ENCODE measurements at regions not wholly inside any gene's neighbourhood (a gene's known extent, or its start where the extent isn't known, plus 50 kb on each side); places are given as distances from the start of the nearest gene placed in this dataset.

DNA sequence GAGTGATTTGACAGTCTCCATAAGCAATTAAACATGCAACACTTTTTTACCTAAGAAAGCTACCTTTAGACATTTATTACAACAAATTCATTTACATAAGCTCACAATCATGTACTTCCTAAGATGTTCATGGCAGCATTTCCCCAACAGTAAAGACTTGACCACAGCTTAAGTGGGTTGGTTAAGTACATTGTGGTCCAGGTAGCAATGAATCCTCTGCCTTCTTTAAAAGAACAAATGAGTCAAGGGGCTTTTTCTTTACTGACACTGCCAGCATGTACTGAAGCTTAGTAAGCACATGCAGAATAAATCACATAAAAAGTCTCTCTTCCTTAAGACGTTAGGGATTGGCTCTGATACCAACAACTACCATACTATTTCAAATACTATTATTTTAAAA, 183.7 kb upstream of the USP9Y start (continued):
- TF ChIP-seq, protein P1, sequence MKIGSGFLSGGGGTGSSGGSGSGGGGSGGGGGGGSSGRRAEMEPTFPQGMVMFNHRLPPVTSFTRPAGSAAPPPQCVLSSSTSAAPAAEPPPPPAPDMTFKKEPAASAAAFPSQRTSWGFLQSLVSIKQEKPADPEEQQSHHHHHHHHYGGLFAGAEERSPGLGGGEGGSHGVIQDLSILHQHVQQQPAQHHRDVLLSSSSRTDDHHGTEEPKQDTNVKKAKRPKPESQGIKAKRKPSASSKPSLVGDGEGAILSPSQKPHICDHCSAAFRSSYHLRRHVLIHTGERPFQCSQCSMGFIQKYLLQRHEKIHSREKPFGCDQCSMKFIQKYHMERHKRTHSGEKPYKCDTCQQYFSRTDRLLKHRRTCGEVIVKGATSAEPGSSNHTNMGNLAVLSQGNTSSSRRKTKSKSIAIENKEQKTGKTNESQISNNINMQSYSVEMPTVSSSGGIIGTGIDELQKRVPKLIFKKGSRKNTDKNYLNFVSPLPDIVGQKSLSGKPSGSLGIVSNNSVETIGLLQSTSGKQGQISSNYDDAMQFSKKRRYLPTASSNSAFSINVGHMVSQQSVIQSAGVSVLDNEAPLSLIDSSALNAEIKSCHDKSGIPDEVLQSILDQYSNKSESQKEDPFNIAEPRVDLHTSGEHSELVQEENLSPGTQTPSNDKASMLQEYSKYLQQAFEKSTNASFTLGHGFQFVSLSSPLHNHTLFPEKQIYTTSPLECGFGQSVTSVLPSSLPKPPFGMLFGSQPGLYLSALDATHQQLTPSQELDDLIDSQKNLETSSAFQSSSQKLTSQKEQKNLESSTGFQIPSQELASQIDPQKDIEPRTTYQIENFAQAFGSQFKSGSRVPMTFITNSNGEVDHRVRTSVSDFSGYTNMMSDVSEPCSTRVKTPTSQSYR (CRISPR knock-in tag; IDR thresholded peaks at IDR 0.05), result no peak
- TF ChIP-seq ETV6 (CRISPR knock-in tag; IDR thresholded peaks at IDR 0.05), result no peak

DNA sequence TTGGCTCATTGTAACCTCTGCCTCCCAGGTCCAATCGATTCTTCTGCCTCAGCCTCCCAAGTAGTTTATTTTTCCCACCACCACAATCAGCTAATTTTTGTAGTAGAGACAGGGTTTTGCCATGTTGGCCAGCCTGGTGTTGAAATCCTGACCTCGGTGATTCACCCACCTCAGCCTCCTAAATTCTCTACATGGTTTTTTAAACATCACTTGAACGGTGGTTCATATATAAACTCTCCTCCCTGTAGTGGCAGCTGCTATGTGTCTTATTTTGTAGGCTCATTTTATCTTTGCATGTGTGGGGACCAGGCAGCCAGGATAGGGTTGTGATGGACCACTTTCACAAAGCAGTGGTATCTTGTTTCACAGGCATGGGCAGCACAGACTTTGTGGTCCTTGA, 175.8 kb upstream of the USP9Y start:
- TF ChIP-seq NR1H2 (CRISPR knock-in tag; IDR thresholded peaks at IDR 0.05) (no peak), ZNF232 (CRISPR knock-in tag; IDR thresholded peaks at IDR 0.05) (no peak), ZBTB21 (CRISPR knock-in tag; IDR thresholded peaks at IDR 0.05; ENCODE audit: borderline replicate concordance) (no peak), GRHL2 (CRISPR knock-in tag; IDR thresholded peaks at IDR 0.05; ENCODE audit: insufficient replicate concordance, severe bottlenecking) (no peak), ESRRA (CRISPR knock-in tag; IDR thresholded peaks at IDR 0.05; ENCODE audit: borderline replicate concordance) (no peak), ZNF138 (CRISPR knock-in tag; conservative IDR thresholded peaks at IDR 0.05) (no peak), FOXP1 (CRISPR knock-in tag; IDR thresholded peaks at IDR 0.05; ENCODE audit: borderline replicate concordance) (no peak)
- TF ChIP-seq, protein P2, sequence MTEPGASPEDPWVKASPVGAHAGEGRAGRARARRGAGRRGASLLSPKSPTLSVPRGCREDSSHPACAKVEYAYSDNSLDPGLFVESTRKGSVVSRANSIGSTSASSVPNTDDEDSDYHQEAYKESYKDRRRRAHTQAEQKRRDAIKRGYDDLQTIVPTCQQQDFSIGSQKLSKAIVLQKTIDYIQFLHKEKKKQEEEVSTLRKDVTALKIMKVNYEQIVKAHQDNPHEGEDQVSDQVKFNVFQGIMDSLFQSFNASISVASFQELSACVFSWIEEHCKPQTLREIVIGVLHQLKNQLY (CRISPR knock-in tag; IDR thresholded peaks at IDR 0.05), result no peak
- TF ChIP-seq, protein P3, sequence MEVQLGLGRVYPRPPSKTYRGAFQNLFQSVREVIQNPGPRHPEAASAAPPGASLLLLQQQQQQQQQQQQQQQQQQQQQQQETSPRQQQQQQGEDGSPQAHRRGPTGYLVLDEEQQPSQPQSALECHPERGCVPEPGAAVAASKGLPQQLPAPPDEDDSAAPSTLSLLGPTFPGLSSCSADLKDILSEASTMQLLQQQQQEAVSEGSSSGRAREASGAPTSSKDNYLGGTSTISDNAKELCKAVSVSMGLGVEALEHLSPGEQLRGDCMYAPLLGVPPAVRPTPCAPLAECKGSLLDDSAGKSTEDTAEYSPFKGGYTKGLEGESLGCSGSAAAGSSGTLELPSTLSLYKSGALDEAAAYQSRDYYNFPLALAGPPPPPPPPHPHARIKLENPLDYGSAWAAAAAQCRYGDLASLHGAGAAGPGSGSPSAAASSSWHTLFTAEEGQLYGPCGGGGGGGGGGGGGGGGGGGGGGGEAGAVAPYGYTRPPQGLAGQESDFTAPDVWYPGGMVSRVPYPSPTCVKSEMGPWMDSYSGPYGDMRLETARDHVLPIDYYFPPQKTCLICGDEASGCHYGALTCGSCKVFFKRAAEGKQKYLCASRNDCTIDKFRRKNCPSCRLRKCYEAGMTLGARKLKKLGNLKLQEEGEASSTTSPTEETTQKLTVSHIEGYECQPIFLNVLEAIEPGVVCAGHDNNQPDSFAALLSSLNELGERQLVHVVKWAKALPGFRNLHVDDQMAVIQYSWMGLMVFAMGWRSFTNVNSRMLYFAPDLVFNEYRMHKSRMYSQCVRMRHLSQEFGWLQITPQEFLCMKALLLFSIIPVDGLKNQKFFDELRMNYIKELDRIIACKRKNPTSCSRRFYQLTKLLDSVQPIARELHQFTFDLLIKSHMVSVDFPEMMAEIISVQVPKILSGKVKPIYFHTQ (CRISPR knock-in tag; IDR thresholded peaks at IDR 0.05), result no peak
- TF ChIP-seq, protein P4, sequence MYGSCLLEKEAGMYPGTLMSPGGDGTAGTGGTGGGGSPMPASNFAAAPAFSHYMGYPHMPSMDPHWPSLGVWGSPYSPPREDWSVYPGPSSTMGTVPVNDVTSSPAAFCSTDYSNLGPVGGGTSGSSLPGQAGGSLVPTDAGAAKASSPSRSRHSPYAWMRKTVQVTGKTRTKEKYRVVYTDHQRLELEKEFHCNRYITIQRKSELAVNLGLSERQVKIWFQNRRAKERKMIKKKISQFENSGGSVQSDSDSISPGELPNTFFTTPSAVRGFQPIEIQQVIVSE (CRISPR knock-in tag; IDR thresholded peaks at IDR 0.05; ENCODE audit: borderline replicate concordance), result no peak
- TF ChIP-seq, protein P5, sequence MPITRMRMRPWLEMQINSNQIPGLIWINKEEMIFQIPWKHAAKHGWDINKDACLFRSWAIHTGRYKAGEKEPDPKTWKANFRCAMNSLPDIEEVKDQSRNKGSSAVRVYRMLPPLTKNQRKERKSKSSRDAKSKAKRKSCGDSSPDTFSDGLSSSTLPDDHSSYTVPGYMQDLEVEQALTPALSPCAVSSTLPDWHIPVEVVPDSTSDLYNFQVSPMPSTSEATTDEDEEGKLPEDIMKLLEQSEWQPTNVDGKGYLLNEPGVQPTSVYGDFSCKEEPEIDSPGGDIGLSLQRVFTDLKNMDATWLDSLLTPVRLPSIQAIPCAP (CRISPR knock-in tag; IDR thresholded peaks at IDR 0.05), result no peak
- DNase-seq (ENCODE audit: low spot score), result no peak
- Mint-ChIP-seq H3K9me3 (peaks cover 31% of the 10 kb centered on the region), H3K27ac (no peak overlapping the region), H3K4me1 (no peaks in the 10 kb centered on the region), H3K36me3 (0 out of 2 replicates have a peak, but pooled peaks cover 4% of the 10 kb centered on the region), H3K4me3 (no peak overlapping the region), H3K27me3 (ENCODE audit: low read depth) (peaks cover 19% of the 10 kb centered on the region)
- POLR2A ChIA-PET, result no interaction called here
- CTCF ChIA-PET, result interaction anchor here (1.5 kb wide), 1 partner anchor 96 kb away, joined by 3 read pairs; no protein-coding TSS in a partner anchor
- ATAC-seq, result no peak

DNA sequence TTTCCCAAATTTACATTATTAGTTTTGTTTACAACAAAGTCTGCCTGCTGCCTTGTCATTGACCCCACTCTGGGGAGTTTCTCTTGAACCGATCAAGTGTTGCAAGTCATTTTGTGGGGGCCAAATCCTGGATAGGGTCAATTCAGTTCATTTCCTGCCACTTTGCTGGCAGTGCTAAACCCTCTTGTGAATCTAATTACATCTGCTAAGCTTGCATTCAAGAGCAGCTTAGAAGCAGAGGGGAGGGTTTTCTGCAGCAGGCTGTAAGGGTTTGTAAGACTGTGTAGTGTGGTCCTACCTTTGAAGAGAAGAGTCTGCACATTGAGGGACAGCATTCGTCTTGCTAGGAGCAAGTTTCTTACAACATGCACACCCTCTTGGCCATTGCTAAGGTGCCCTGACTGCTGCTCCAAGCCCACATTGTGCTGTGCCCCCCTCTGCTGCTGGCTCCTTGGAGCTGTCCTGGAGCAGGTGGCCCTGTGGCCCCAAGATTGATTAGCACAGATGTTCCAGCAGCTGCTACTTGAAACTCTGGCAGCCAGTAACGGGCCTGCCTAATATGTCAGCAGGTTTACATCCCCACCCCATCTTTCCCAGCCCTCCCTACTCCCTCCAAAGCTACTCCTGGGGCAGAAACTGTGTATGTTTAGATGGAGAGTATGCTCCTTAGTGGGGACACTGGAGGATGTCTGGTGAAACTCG, 174.5 kb upstream of the USP9Y start:
- Mint-ChIP-seq H3K4me1 (no peaks in the 10 kb centered on the region), H3K9me3 (peaks cover 27% of the 10 kb centered on the region), H3K27me3 (ENCODE audit: low read depth) (peaks cover 16% of the 10 kb centered on the region), H3K27ac (no peak overlapping the region), H3K4me3 (no peak overlapping the region), H3K36me3 (0 out of 2 replicates have a peak, but pooled peaks cover 4% of the 10 kb centered on the region)
- POLR2A ChIA-PET, result no interaction called here
- CTCF ChIA-PET, result interaction anchor here (1.5 kb wide), 1 partner anchor 95 kb away, joined by 3 read pairs; no protein-coding TSS in a partner anchor
- DNase-seq (ENCODE audit: low spot score) (no peak), ATAC-seq (no peak)
- TF ChIP-seq SOX15 (CRISPR knock-in tag; IDR thresholded peaks at IDR 0.05) (no peak), CREM (CRISPR knock-in tag; IDR thresholded peaks at IDR 0.05) (no peak), FOXP1 (CRISPR knock-in tag; IDR thresholded peaks at IDR 0.05; ENCODE audit: borderline replicate concordance) (no peak)
- TF ChIP-seq, protein P6, sequence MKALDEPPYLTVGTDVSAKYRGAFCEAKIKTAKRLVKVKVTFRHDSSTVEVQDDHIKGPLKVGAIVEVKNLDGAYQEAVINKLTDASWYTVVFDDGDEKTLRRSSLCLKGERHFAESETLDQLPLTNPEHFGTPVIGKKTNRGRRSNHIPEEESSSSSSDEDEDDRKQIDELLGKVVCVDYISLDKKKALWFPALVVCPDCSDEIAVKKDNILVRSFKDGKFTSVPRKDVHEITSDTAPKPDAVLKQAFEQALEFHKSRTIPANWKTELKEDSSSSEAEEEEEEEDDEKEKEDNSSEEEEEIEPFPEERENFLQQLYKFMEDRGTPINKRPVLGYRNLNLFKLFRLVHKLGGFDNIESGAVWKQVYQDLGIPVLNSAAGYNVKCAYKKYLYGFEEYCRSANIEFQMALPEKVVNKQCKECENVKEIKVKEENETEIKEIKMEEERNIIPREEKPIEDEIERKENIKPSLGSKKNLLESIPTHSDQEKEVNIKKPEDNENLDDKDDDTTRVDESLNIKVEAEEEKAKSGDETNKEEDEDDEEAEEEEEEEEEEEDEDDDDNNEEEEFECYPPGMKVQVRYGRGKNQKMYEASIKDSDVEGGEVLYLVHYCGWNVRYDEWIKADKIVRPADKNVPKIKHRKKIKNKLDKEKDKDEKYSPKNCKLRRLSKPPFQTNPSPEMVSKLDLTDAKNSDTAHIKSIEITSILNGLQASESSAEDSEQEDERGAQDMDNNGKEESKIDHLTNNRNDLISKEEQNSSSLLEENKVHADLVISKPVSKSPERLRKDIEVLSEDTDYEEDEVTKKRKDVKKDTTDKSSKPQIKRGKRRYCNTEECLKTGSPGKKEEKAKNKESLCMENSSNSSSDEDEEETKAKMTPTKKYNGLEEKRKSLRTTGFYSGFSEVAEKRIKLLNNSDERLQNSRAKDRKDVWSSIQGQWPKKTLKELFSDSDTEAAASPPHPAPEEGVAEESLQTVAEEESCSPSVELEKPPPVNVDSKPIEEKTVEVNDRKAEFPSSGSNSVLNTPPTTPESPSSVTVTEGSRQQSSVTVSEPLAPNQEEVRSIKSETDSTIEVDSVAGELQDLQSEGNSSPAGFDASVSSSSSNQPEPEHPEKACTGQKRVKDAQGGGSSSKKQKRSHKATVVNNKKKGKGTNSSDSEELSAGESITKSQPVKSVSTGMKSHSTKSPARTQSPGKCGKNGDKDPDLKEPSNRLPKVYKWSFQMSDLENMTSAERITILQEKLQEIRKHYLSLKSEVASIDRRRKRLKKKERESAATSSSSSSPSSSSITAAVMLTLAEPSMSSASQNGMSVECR (CRISPR knock-in tag; IDR thresholded peaks at IDR 0.05; ENCODE audit: borderline replicate concordance), result no peak
- TF ChIP-seq, protein P1 (CRISPR knock-in tag; IDR thresholded peaks at IDR 0.05), result no peak
